WTC11 (cell line): ENCODE measurements at regions not wholly inside any gene's neighbourhood (a gene's known extent, or its start where the extent isn't known, plus 50 kb on each side); places are given as distances from the start of the nearest gene placed in this dataset.

Experiments used
- ATAC-seq: fragments of 200-7000 bp; cut with Tn5 transposase; 2 replicates; pipeline ENCODE4 v1.10.0; 2021; ENCODE audit warnings: mild to moderate bottlenecking, moderate library complexity
- CTCF ChIA-PET: fragments of 300-600 bp; sonication (Branson Sonifier 250); formaldehyde crosslinking; loops from one replicate; lab custom pipeline; 2021; ENCODE audit warnings: antibody characterized with exemption; lab: Charles Lee
- POLR2A ChIA-PET: fragments of 350-600 bp; sonication (Branson Sonifier 250); formaldehyde crosslinking; loops from one replicate; lab custom pipeline; 2021; ENCODE audit warnings: antibody characterized with exemption; lab: Charles Lee
- DNase-seq: peaks from one replicate; pipeline ENCODE4 v3.0.0; 2021; ENCODE audit warnings: low spot score
- H3K27ac Mint-ChIP-seq: 2 replicates; pipeline ENCODE4 v1.8.0; 2021; ENCODE audit warnings: mixed read lengths
- H3K27me3 Mint-ChIP-seq: 2 replicates; pipeline ENCODE4 v1.8.0; 2021; ENCODE audit warnings: low read depth, mild to moderate bottlenecking, moderate library complexity, mixed read lengths
- H3K36me3 Mint-ChIP-seq: 2 replicates; pipeline ENCODE4 v1.8.0; 2021; ENCODE audit warnings: mixed read lengths
- H3K4me1 Mint-ChIP-seq: 2 replicates; pipeline ENCODE4 v1.8.0; 2022; ENCODE audit warnings: mixed read lengths
- H3K4me3 Mint-ChIP-seq: 2 replicates; pipeline ENCODE4 v1.8.0; 2021; ENCODE audit warnings: mild to moderate bottlenecking, moderate library complexity, mixed read lengths
- H3K9me3 Mint-ChIP-seq: 2 replicates; pipeline ENCODE4 v1.8.0; 2021; ENCODE audit warnings: mixed read lengths
- ETV6 ChIP-seq: sonication (generic); formaldehyde crosslinking; IDR thresholded peaks from 2 replicates; pipeline ENCODE4 v1.8.1; 2022; ENCODE audit warnings: mild to moderate bottlenecking, missing genetic modification reagents
- GABPB1 ChIP-seq: sonication (generic); formaldehyde crosslinking; IDR thresholded peaks from 2 replicates; pipeline ENCODE4 v1.8.1; 2023; ENCODE audit warnings: mild to moderate bottlenecking, missing genetic modification reagents
- GTF2I ChIP-seq: fragments of 250-450 bp; sonication (Bioruptor Pico); conservative IDR thresholded peaks from 2 replicates; pipeline ENCODE4 v1.4.0; 2021; ENCODE audit warnings: mild to moderate bottlenecking
- HMGA2 ChIP-seq: fragments of 250-450 bp; sonication (Bioruptor Pico); IDR thresholded peaks from 2 replicates; pipeline ENCODE4 v1.4.0; 2021; ENCODE audit warnings: mild to moderate bottlenecking, moderate library complexity
- MYBL2 ChIP-seq: sonication (generic); formaldehyde crosslinking; IDR thresholded peaks from 2 replicates; pipeline ENCODE4 v1.8.1; 2023; ENCODE audit warnings: mild to moderate bottlenecking, moderate library complexity, missing genetic modification reagents
- RORB ChIP-seq: fragments of 250-450 bp; sonication (Bioruptor Pico); IDR thresholded peaks from 2 replicates; pipeline ENCODE4 v1.9.0; 2021; ENCODE audit warnings: mild to moderate bottlenecking
- SP1 ChIP-seq: sonication (generic); formaldehyde crosslinking; conservative IDR thresholded peaks from 2 replicates; pipeline ENCODE4 v1.8.1; 2022; ENCODE audit warnings: missing genetic modification reagents
- ZNF219 ChIP-seq: sonication (generic); formaldehyde crosslinking; IDR thresholded peaks from 2 replicates; pipeline ENCODE4 v1.8.0; 2023; ENCODE audit warnings: missing genetic modification reagents, mild to moderate bottlenecking, borderline replicate concordance
- TF ChIP-seq, protein P1 (sequence below): fragments of 200-600 bp; IDR thresholded peaks from 2 replicates; pipeline ENCODE4 v1.8.0; 2022; ENCODE audit warnings: antibody characterized with exemption
- TF ChIP-seq, protein P2 (sequence below): fragments of 250-450 bp; sonication (Bioruptor Pico); conservative IDR thresholded peaks from 2 replicates; pipeline ENCODE4 v1.9.0; 2021; ENCODE audit warnings: mild to moderate bottlenecking
- TF ChIP-seq, protein P3 (sequence below): fragments of 250-450 bp; sonication (Bioruptor Pico); IDR thresholded peaks from 2 replicates; pipeline ENCODE4 v1.9.0; 2021; ENCODE audit warnings: mild to moderate bottlenecking, borderline replicate concordance
- TF ChIP-seq, protein P4 (sequence below): sonication (generic); formaldehyde crosslinking; IDR thresholded peaks from 2 replicates; pipeline ENCODE4 v1.8.0; 2023; ENCODE audit warnings: missing genetic modification reagents, mild to moderate bottlenecking, borderline replicate concordance
- TF ChIP-seq, protein P5 (sequence below): sonication (generic); formaldehyde crosslinking; IDR thresholded peaks from 2 replicates; pipeline ENCODE4 v1.8.1; 2022; ENCODE audit warnings: low read depth, missing genetic modification reagents, borderline replicate concordance
- TF ChIP-seq, protein P6 (sequence below): sonication (generic); formaldehyde crosslinking; conservative IDR thresholded peaks from 2 replicates; pipeline ENCODE4 v1.8.1; 2023; ENCODE audit warnings: mild to moderate bottlenecking, low read depth, missing genetic modification reagents, moderate library complexity
- TF ChIP-seq, protein P7 (sequence below): sonication (generic); formaldehyde crosslinking; IDR thresholded peaks from 2 replicates; pipeline ENCODE4 v1.8.1; 2023; ENCODE audit warnings: mild to moderate bottlenecking, missing genetic modification reagents
- TF ChIP-seq, protein P8 (sequence below): sonication (generic); formaldehyde crosslinking; IDR thresholded peaks from 2 replicates; pipeline ENCODE4 v1.8.0; 2022; ENCODE audit warnings: mild to moderate bottlenecking, missing genetic modification reagents

DNA sequence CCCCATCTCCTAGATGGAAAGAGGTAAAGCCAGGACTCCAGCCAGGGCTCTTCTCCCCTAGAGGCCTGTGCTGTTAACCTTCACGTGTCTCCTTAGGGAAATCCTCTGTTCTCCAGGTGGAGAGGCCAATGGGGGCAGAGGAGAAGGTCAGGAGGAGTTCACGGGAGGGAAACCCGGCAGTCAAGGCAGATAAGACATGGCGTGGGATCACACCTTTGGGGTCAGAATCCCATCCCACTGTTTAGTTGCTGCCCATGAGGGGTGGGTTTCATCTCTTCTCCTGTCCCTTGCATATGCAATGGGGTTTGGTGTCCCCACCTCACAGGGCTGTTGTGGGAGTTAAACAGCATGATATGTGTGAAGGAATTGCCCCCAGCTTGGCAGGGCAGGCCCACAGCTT lies 469.7 kb downstream of the TBC1D22A start:
- DNase-seq, result no peak
- no peak for ATAC-seq
- H3K4me1 Mint-ChIP-seq, result no peaks in the 10 kb centered on the region
- TF ChIP-seq SP1 (CRISPR knock-in tag) (no peak), HMGA2 (CRISPR knock-in tag) (no peak), GTF2I (CRISPR knock-in tag) (no peak)
- TF ChIP-seq, protein P1, sequence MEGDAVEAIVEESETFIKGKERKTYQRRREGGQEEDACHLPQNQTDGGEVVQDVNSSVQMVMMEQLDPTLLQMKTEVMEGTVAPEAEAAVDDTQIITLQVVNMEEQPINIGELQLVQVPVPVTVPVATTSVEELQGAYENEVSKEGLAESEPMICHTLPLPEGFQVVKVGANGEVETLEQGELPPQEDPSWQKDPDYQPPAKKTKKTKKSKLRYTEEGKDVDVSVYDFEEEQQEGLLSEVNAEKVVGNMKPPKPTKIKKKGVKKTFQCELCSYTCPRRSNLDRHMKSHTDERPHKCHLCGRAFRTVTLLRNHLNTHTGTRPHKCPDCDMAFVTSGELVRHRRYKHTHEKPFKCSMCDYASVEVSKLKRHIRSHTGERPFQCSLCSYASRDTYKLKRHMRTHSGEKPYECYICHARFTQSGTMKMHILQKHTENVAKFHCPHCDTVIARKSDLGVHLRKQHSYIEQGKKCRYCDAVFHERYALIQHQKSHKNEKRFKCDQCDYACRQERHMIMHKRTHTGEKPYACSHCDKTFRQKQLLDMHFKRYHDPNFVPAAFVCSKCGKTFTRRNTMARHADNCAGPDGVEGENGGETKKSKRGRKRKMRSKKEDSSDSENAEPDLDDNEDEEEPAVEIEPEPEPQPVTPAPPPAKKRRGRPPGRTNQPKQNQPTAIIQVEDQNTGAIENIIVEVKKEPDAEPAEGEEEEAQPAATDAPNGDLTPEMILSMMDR, result no peak
- TF ChIP-seq, protein P2, sequence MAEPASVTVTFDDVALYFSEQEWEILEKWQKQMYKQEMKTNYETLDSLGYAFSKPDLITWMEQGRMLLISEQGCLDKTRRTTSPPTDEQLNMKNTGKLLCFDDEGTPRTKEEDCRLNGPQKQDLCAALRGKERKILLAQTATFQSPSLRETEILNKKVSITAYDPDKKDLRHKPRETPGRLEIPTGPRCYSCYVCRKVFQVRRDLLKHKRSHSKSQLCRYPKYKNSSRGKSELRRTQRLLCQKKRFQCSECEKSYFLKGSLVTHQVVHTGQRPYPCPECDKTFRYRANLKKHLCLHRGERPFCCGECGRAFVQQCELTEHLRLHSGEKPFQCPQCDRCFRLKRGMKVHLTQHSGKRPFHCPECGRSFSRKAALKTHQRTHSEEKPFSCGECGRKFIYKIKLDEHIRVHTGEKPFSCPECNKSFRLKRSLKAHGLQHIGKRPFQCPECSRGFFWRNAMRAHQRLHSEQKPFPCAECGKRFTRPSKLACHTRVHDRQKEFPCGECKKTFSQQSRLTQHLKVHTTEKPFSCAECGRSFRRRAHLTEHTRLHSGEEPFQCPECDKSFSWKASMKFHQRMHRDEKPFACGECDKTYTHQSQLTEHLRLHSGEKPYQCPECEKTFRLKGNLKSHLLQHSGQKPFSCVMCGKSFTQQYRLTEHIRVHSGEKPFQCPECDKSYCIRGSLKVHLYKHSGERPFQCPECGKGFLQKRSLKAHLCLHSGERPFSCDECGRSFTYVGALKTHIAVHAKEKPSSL (CRISPR knock-in tag), result no peak
- TF ChIP-seq, protein P3, sequence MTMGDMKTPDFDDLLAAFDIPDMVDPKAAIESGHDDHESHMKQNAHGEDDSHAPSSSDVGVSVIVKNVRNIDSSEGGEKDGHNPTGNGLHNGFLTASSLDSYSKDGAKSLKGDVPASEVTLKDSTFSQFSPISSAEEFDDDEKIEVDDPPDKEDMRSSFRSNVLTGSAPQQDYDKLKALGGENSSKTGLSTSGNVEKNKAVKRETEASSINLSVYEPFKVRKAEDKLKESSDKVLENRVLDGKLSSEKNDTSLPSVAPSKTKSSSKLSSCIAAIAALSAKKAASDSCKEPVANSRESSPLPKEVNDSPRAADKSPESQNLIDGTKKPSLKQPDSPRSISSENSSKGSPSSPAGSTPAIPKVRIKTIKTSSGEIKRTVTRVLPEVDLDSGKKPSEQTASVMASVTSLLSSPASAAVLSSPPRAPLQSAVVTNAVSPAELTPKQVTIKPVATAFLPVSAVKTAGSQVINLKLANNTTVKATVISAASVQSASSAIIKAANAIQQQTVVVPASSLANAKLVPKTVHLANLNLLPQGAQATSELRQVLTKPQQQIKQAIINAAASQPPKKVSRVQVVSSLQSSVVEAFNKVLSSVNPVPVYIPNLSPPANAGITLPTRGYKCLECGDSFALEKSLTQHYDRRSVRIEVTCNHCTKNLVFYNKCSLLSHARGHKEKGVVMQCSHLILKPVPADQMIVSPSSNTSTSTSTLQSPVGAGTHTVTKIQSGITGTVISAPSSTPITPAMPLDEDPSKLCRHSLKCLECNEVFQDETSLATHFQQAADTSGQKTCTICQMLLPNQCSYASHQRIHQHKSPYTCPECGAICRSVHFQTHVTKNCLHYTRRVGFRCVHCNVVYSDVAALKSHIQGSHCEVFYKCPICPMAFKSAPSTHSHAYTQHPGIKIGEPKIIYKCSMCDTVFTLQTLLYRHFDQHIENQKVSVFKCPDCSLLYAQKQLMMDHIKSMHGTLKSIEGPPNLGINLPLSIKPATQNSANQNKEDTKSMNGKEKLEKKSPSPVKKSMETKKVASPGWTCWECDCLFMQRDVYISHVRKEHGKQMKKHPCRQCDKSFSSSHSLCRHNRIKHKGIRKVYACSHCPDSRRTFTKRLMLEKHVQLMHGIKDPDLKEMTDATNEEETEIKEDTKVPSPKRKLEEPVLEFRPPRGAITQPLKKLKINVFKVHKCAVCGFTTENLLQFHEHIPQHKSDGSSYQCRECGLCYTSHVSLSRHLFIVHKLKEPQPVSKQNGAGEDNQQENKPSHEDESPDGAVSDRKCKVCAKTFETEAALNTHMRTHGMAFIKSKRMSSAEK (CRISPR knock-in tag), result no peak
- TF ChIP-seq, protein P4, sequence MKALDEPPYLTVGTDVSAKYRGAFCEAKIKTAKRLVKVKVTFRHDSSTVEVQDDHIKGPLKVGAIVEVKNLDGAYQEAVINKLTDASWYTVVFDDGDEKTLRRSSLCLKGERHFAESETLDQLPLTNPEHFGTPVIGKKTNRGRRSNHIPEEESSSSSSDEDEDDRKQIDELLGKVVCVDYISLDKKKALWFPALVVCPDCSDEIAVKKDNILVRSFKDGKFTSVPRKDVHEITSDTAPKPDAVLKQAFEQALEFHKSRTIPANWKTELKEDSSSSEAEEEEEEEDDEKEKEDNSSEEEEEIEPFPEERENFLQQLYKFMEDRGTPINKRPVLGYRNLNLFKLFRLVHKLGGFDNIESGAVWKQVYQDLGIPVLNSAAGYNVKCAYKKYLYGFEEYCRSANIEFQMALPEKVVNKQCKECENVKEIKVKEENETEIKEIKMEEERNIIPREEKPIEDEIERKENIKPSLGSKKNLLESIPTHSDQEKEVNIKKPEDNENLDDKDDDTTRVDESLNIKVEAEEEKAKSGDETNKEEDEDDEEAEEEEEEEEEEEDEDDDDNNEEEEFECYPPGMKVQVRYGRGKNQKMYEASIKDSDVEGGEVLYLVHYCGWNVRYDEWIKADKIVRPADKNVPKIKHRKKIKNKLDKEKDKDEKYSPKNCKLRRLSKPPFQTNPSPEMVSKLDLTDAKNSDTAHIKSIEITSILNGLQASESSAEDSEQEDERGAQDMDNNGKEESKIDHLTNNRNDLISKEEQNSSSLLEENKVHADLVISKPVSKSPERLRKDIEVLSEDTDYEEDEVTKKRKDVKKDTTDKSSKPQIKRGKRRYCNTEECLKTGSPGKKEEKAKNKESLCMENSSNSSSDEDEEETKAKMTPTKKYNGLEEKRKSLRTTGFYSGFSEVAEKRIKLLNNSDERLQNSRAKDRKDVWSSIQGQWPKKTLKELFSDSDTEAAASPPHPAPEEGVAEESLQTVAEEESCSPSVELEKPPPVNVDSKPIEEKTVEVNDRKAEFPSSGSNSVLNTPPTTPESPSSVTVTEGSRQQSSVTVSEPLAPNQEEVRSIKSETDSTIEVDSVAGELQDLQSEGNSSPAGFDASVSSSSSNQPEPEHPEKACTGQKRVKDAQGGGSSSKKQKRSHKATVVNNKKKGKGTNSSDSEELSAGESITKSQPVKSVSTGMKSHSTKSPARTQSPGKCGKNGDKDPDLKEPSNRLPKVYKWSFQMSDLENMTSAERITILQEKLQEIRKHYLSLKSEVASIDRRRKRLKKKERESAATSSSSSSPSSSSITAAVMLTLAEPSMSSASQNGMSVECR (CRISPR knock-in tag), result no peak
- TF ChIP-seq, protein P5, sequence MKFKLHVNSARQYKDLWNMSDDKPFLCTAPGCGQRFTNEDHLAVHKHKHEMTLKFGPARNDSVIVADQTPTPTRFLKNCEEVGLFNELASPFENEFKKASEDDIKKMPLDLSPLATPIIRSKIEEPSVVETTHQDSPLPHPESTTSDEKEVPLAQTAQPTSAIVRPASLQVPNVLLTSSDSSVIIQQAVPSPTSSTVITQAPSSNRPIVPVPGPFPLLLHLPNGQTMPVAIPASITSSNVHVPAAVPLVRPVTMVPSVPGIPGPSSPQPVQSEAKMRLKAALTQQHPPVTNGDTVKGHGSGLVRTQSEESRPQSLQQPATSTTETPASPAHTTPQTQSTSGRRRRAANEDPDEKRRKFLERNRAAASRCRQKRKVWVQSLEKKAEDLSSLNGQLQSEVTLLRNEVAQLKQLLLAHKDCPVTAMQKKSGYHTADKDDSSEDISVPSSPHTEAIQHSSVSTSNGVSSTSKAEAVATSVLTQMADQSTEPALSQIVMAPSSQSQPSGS, result no peak
- peaks cover 24% of the 10 kb centered on the region for H3K36me3 Mint-ChIP-seq
- no peak overlapping the region for H3K27ac Mint-ChIP-seq
- H3K4me3 Mint-ChIP-seq, result no peak overlapping the region
- peaks cover 19% of the 10 kb centered on the region for H3K27me3 Mint-ChIP-seq
- ChIA-PET POLR2A (no interaction called here), CTCF (no interaction called here)
- H3K9me3 Mint-ChIP-seq, result peaks cover 42% of the 10 kb centered on the region

DNA sequence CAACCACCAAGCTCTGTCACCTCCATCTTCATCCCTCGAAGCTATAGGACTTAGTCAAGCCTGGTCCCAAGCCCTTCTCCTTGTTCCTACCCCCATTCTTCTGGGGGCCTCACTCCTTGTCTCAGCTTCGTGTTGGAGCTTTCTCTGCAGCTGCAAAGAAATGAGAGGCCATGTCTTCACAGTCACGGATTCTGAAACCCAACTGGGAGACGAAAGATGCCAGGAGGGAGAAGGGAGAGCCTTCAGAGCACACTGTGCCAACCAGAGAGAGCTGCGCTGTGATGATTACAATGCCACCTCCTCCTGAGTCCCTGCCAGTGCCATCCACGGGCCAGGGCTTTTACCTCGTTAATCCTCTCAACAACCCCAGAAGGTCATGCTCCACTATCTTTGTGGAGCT lies 469.3 kb downstream of the TBC1D22A start:
- DNase-seq (no peak), ATAC-seq (no peak)
- Mint-ChIP-seq H3K4me1 (no peaks in the 10 kb centered on the region), H3K36me3 (peaks cover 23% of the 10 kb centered on the region), H3K9me3 (peaks cover 41% of the 10 kb centered on the region), H3K27ac (no peak overlapping the region), H3K27me3 (peaks cover 18% of the 10 kb centered on the region), H3K4me3 (no peak overlapping the region)
- CTCF ChIA-PET, result no interaction called here
- POLR2A ChIA-PET, result no interaction called here
- TF ChIP-seq, protein P6, sequence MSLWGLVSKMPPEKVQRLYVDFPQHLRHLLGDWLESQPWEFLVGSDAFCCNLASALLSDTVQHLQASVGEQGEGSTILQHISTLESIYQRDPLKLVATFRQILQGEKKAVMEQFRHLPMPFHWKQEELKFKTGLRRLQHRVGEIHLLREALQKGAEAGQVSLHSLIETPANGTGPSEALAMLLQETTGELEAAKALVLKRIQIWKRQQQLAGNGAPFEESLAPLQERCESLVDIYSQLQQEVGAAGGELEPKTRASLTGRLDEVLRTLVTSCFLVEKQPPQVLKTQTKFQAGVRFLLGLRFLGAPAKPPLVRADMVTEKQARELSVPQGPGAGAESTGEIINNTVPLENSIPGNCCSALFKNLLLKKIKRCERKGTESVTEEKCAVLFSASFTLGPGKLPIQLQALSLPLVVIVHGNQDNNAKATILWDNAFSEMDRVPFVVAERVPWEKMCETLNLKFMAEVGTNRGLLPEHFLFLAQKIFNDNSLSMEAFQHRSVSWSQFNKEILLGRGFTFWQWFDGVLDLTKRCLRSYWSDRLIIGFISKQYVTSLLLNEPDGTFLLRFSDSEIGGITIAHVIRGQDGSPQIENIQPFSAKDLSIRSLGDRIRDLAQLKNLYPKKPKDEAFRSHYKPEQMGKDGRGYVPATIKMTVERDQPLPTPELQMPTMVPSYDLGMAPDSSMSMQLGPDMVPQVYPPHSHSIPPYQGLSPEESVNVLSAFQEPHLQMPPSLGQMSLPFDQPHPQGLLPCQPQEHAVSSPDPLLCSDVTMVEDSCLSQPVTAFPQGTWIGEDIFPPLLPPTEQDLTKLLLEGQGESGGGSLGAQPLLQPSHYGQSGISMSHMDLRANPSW (CRISPR knock-in tag), result no peak
- TF ChIP-seq ETV6 (CRISPR knock-in tag) (no peak), MYBL2 (no peak), GABPB1 (CRISPR knock-in tag) (no peak), RORB (no peak), ZNF219 (CRISPR knock-in tag) (no peak), HMGA2 (CRISPR knock-in tag) (no peak)
- TF ChIP-seq, protein P7, sequence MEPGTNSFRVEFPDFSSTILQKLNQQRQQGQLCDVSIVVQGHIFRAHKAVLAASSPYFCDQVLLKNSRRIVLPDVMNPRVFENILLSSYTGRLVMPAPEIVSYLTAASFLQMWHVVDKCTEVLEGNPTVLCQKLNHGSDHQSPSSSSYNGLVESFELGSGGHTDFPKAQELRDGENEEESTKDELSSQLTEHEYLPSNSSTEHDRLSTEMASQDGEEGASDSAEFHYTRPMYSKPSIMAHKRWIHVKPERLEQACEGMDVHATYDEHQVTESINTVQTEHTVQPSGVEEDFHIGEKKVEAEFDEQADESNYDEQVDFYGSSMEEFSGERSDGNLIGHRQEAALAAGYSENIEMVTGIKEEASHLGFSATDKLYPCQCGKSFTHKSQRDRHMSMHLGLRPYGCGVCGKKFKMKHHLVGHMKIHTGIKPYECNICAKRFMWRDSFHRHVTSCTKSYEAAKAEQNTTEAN (CRISPR knock-in tag), result no peak
- TF ChIP-seq, protein P8, sequence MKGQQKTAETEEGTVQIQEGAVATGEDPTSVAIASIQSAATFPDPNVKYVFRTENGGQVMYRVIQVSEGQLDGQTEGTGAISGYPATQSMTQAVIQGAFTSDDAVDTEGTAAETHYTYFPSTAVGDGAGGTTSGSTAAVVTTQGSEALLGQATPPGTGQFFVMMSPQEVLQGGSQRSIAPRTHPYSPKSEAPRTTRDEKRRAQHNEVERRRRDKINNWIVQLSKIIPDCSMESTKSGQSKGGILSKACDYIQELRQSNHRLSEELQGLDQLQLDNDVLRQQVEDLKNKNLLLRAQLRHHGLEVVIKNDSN (CRISPR knock-in tag), result no peak
